ENCODE measurements at regions not wholly inside any gene's neighbourhood (a gene's known extent, or its start where the extent isn't known, plus 50 kb on each side); places are given as distances from the start of the nearest gene placed in this dataset.

DNA sequence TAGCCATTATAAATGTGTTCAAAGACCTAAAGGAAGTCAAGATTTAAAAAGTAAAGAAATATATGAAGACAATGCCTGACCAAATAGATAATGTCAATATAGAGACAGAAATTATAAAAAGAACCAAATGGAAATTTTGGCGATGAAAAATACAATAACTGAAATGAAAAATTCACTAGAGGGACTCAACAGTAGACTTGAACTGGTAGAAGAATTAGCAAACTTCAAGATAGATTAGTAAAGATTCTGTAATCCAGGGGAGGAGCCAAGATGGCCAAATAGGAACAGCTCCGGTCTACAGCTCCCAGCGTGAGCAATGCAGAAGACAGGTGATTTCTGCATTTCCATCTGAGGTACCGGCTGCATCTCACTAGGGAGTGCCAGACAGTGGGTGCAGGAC lies 433.2 kb downstream of the HINT1 start:
- H3K27me3 ChIP-seq (ENCODE audit: insufficient read depth, low read length): no peaks in the 10 kb centered on the region
- no peak overlapping the region for H3K4me3 ChIP-seq (ENCODE audit: insufficient read depth, low read length)
- no peaks in the 10 kb centered on the region for H3K79me2 ChIP-seq (ENCODE audit: insufficient read depth, low read length)
- H3K27ac ChIP-seq (ENCODE audit: low read depth, low read length): no peak overlapping the region
- TF ChIP-seq, protein P1, sequence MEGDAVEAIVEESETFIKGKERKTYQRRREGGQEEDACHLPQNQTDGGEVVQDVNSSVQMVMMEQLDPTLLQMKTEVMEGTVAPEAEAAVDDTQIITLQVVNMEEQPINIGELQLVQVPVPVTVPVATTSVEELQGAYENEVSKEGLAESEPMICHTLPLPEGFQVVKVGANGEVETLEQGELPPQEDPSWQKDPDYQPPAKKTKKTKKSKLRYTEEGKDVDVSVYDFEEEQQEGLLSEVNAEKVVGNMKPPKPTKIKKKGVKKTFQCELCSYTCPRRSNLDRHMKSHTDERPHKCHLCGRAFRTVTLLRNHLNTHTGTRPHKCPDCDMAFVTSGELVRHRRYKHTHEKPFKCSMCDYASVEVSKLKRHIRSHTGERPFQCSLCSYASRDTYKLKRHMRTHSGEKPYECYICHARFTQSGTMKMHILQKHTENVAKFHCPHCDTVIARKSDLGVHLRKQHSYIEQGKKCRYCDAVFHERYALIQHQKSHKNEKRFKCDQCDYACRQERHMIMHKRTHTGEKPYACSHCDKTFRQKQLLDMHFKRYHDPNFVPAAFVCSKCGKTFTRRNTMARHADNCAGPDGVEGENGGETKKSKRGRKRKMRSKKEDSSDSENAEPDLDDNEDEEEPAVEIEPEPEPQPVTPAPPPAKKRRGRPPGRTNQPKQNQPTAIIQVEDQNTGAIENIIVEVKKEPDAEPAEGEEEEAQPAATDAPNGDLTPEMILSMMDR (IDR thresholded peaks at IDR 0.05; ENCODE audit: extremely low read depth, low read depth, low read length): no peak
- H2AFZ ChIP-seq (ENCODE audit: low read length): no peak overlapping the region
- H3K4me2 ChIP-seq (ENCODE audit: insufficient read depth, low read length): no peak overlapping the region
- no peaks in the 10 kb centered on the region for H4K20me1 ChIP-seq (ENCODE audit: insufficient read depth, low read length)
- no peak for DNase-seq (ENCODE audit: insufficient read length, low spot score, missing footprints)
- no peaks in the 10 kb centered on the region for H3K36me3 ChIP-seq (ENCODE audit: insufficient read depth, low read length)
- no peaks in the 10 kb centered on the region for H3K4me1 ChIP-seq (ENCODE audit: insufficient read depth, low read length)
- H3K9me3 ChIP-seq (ENCODE audit: low read depth, low read length): no peaks in the 10 kb centered on the region

DNA sequence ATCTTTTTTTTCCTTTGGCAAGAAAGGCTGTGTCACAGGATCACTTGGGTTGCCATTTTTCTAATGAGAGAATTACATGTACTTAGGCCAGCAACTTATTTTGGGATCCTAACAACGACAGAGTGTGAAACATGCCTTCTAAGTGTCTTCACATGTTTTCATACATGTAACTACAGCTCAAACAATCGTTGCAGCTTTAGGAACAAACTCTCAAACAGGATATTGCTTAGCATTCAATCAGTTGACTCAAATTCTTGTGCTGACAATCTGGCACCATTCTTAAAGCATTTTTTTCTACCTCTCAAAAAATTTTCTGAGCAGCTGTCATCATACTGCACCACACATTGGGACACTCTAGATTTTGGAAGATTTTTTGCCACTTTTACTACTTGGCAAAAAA lies 435.5 kb downstream of the HINT1 start:
- H3K27me3 ChIP-seq (ENCODE audit: insufficient read depth, low read length): no peaks in the 10 kb centered on the region
- no peak overlapping the region for H3K27ac ChIP-seq (ENCODE audit: low read depth, low read length)
- no peak for DNase-seq (ENCODE audit: insufficient read length, low spot score, missing footprints)
- H4K20me1 ChIP-seq (ENCODE audit: insufficient read depth, low read length): no peaks in the 10 kb centered on the region
- H3K4me2 ChIP-seq (ENCODE audit: insufficient read depth, low read length): no peak overlapping the region
- no peaks in the 10 kb centered on the region for H3K79me2 ChIP-seq (ENCODE audit: insufficient read depth, low read length)
- no peak overlapping the region for H2AFZ ChIP-seq (ENCODE audit: low read length)
- no peaks in the 10 kb centered on the region for H3K4me1 ChIP-seq (ENCODE audit: insufficient read depth, low read length)
- H3K9me3 ChIP-seq (ENCODE audit: low read depth, low read length): no peaks in the 10 kb centered on the region
- no peak overlapping the region for H3K4me3 ChIP-seq (ENCODE audit: insufficient read depth, low read length)
- no peaks in the 10 kb centered on the region for H3K36me3 ChIP-seq (ENCODE audit: insufficient read depth, low read length)
- TF ChIP-seq, protein P1 (IDR thresholded peaks at IDR 0.05; ENCODE audit: extremely low read depth, low read depth, low read length): no peak

DNA sequence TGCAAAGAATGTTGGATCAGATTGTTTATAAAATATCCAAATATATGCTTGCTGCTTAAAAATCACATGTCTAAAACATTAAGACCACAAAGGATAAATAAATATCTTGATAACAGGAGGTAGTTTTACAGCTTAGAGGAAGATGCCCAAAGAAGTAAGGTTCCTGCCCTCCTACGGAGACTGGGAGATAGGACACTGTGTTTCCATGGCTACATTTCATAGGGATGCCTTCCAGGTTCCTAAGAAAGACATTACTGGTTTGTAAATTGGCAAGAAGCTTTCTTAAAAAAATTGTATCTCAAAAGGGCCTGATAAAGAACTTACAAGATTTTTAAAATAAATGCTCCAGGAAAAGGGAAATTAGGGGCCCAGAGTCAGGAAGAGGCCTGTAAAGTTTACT lies 437.2 kb downstream of the HINT1 start:
- Histone ChIP-seq H3K9me3 (ENCODE audit: low read depth, low read length) (no peaks in the 10 kb centered on the region), H3K4me3 (ENCODE audit: insufficient read depth, low read length) (no peak overlapping the region), H2AFZ (ENCODE audit: low read length) (no peak overlapping the region), H3K4me2 (ENCODE audit: insufficient read depth, low read length) (no peak overlapping the region), H4K20me1 (ENCODE audit: insufficient read depth, low read length) (no peaks in the 10 kb centered on the region), H3K79me2 (ENCODE audit: insufficient read depth, low read length) (no peaks in the 10 kb centered on the region), H3K27ac (ENCODE audit: low read depth, low read length) (no peak overlapping the region), H3K27me3 (ENCODE audit: insufficient read depth, low read length) (no peaks in the 10 kb centered on the region), H3K4me1 (ENCODE audit: insufficient read depth, low read length) (no peaks in the 10 kb centered on the region), H3K36me3 (ENCODE audit: insufficient read depth, low read length) (no peaks in the 10 kb centered on the region)
- TF ChIP-seq, protein P1 (IDR thresholded peaks at IDR 0.05; ENCODE audit: extremely low read depth, low read depth, low read length): no peak
- DNase-seq (ENCODE audit: insufficient read length, low spot score, missing footprints): no peak

DNA sequence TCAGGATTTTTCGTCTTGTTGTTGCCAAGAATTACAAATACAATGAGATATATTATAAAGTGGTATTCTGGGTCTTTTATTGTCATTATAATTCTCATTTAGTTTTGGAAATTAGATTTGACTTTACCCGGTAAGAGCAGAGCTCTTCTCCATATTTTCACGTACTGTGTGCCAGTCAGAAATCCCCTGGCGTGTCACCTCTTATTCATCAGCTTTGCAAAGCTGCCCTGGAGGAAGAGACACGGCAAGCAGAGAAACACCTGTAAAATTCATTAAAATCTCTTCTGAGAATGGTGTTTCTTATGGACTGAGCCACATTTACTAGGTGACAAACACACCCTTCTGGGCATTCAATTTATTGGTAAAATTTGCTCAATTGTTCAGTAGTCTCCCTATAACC lies 440.4 kb downstream of the HINT1 start:
- Histone ChIP-seq H3K79me2 (ENCODE audit: insufficient read depth, low read length) (no peaks in the 10 kb centered on the region), H3K27me3 (ENCODE audit: insufficient read depth, low read length) (no peaks in the 10 kb centered on the region), H3K4me2 (ENCODE audit: insufficient read depth, low read length) (no peak overlapping the region), H3K36me3 (ENCODE audit: insufficient read depth, low read length) (no peaks in the 10 kb centered on the region), H3K4me1 (ENCODE audit: insufficient read depth, low read length) (no peaks in the 10 kb centered on the region), H3K4me3 (ENCODE audit: insufficient read depth, low read length) (no peak overlapping the region), H4K20me1 (ENCODE audit: insufficient read depth, low read length) (no peaks in the 10 kb centered on the region), H2AFZ (ENCODE audit: low read length) (no peak overlapping the region), H3K9me3 (ENCODE audit: low read depth, low read length) (no peaks in the 10 kb centered on the region), H3K27ac (ENCODE audit: low read depth, low read length) (no peak overlapping the region)
- TF ChIP-seq, protein P1 (IDR thresholded peaks at IDR 0.05; ENCODE audit: extremely low read depth, low read depth, low read length): no peak
- DNase-seq (ENCODE audit: insufficient read length, low spot score, missing footprints): no peak
